Spleen (tissue), 11 donors: ENCODE measurements at regions not wholly inside any gene's neighbourhood (a gene's known extent, or its start where the extent isn't known, plus 50 kb on each side); places are given as distances from the start of the nearest gene placed in this dataset.

Experiments
- DNase-seq: peaks from one replicate; pipeline ENCODE4 v3.0.0-alpha.2; 2020
- H3K27ac ChIP-seq, 8 donors: fragments of 200-600 bp; sonication (generic) in 7 of 8; 1 replicate in 4 of 8; 2 replicates in 4 of 8; pipeline versions ENCODE4 v1.5.0 to v1.8.0; 2016 to 2021; ENCODE audit warnings: inconsistent platforms in 4 of 8, mild to moderate bottlenecking in 4 of 8, moderate library complexity in 1 of 8
- H3K27me3 ChIP-seq, 7 donors: fragments of 200-600 bp; sonication (generic) in 6 of 7; replicated peaks in 1 of 7; 1 replicate in 4 of 7; 2 replicates in 3 of 7; pipeline versions ENCODE4 v1.5.0 to v1.8.0; 2016 to 2021; ENCODE audit warnings: inconsistent platforms in 3 of 7, mild to moderate bottlenecking in 1 of 7
- H3K36me3 ChIP-seq, 6 donors: fragments of 200-600 bp; sonication (generic) in 5 of 6; 1 replicate in 4 of 6; 2 replicates in 2 of 6; pipeline versions ENCODE4 v1.5.0 to v1.8.0; 2016 to 2021; ENCODE audit warnings: inconsistent platforms in 2 of 6
- H3K4me1 ChIP-seq, 6 donors: fragments of 200-600 bp; sonication (generic) in 5 of 6; 1 replicate in 3 of 6; 2 replicates in 3 of 6; pipeline versions ENCODE4 v1.5.0 to v1.8.0; 2016 to 2021; ENCODE audit warnings: inconsistent platforms in 3 of 6
- H3K4me3 ChIP-seq, 8 donors: fragments of 200-600 bp; sonication (generic) in 7 of 8; 1 replicate in 4 of 8; 2 replicates in 4 of 8; pipeline versions ENCODE4 v1.5.0 to v1.8.0; 2016 to 2021; ENCODE audit warnings: inconsistent platforms in 4 of 8, mild to moderate bottlenecking in 4 of 8, moderate library complexity in 2 of 8
- H3K9me3 ChIP-seq, 8 donors: fragments of 200-600 bp; sonication (generic) in 7 of 8; 1 replicate in 4 of 8; 2 replicates in 4 of 8; pipeline versions ENCODE4 v1.5.0 to v1.8.0; 2016 to 2021; ENCODE audit warnings: inconsistent platforms in 4 of 8
- POLR2A ChIP-seq, 3 donors: fragments of 450-650 bp; IDR thresholded peaks; one replicate each; pipeline ENCODE4 v1.5.1; 2017; ENCODE audit warnings: antibody characterized with exemption in 3 of 3, mild to moderate bottlenecking in 1 of 3
- POLR2AphosphoS5 ChIP-seq, 3 donors: sonication (generic); formaldehyde crosslinking; IDR thresholded peaks; one replicate each; pipeline ENCODE4 v1.5.1; 2017; ENCODE audit warnings: antibody characterized with exemption in 3 of 3
- WGBS, 5 donors: extraction: QIAGEN DNeasy Blood & Tissue Kit in 3 of 5; methylation state at CpG; one replicate each; pipeline versions ENCODE4 v1.1.5 to v1.1.7; 2013 to 2018; 5-methylcytosine and 5-hydroxymethylcytosine counted together
- intact Hi-C: fragments of 100-400 bp; cut with DNase I; formaldehyde crosslinking; loops from one replicate; pipeline ENCODE4 v1.15.0; 2023; ENCODE audit warnings: low total_unique reads
- TF ChIP-seq, protein P1 (sequence below), 11 experiments: fragments of 200-600 bp in 7 of 11; fragments of 450-650 bp in 4 of 11; sonication (generic) in 4 of 11; IDR thresholded peaks in 8 of 11; conservative IDR thresholded peaks in 3 of 11; 1 replicate in 7 of 11; 2 replicates in 4 of 11; pipeline versions ENCODE4 v1.4.0 to v1.8.0; 2016 to 2021; ENCODE audit warnings: antibody characterized with exemption in 11 of 11, inconsistent platforms in 4 of 11, mild to moderate bottlenecking in 1 of 11
- donor health status: healthy with polysubstance abuse.
- donor health status: DM: no; HTN: no; CAD: no; lungs with moderate emphysema.
- donor health status: DM: no; HTN: no; CAD: no.
- donor health status: Bipolar disorder and iron deficiency.
- donor health status: healthy.
- donor health status: DM: no; HTN: no; CAD: no.
- donor health status: DM: yes; HTN: yes; CAD: no.

DNA sequence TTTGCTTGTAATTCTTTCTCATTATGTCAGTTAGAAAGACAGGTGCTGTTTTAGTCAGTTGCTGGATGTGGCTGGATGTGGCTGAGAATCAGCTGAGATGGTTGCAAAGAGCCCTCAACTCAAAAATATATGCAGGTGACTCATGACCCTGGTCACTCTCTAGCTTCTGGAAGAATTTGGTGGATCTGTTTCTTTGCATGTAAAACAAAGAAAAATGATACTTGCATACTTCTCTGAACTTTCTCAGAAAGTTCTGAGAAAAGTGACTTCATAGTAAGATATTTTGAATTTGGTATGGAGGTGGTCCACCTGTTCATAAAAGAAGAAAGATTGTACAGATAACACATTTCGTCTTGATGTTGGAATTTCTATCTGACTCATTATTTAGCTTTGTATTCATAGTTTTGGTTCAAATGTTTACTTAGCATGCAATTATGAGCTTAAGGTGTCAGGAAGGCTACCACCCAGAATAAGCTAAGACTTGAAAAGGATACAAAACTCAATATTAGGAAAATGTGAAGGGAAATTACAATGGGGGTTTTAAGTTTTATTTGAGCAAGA is 163.2 kb upstream of the OLIG3 start:
- Histone ChIP-seq H3K27me3 (no peaks in the 10 kb centered on the region), H3K36me3 (no peaks in the 10 kb centered on the region), H3K27ac (no peak overlapping the region), H3K4me1 (no peaks in the 10 kb centered on the region), H3K9me3 (peaks cover 0 to 48% (median 37%) of the 10 kb centered on the region in 8 donors), H3K4me3 (no peak overlapping the region)
- TF ChIP-seq, protein P1, sequence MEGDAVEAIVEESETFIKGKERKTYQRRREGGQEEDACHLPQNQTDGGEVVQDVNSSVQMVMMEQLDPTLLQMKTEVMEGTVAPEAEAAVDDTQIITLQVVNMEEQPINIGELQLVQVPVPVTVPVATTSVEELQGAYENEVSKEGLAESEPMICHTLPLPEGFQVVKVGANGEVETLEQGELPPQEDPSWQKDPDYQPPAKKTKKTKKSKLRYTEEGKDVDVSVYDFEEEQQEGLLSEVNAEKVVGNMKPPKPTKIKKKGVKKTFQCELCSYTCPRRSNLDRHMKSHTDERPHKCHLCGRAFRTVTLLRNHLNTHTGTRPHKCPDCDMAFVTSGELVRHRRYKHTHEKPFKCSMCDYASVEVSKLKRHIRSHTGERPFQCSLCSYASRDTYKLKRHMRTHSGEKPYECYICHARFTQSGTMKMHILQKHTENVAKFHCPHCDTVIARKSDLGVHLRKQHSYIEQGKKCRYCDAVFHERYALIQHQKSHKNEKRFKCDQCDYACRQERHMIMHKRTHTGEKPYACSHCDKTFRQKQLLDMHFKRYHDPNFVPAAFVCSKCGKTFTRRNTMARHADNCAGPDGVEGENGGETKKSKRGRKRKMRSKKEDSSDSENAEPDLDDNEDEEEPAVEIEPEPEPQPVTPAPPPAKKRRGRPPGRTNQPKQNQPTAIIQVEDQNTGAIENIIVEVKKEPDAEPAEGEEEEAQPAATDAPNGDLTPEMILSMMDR (IDR thresholded peaks at IDR 0.05 in 8 of 11, conservative IDR thresholded peaks at IDR 0.05 in 3 of 11) = no peak
- TF ChIP-seq POLR2A (IDR thresholded peaks at IDR 0.05) (no peak), POLR2AphosphoS5 (IDR thresholded peaks at IDR 0.05) (no peak)
- WGBS, 5 donors = 65 to 76% (median 74%) methylated on average over 1 of the region's 1 CpG
- intact Hi-C loops = no loop called here
- no peak for DNase-seq

DNA sequence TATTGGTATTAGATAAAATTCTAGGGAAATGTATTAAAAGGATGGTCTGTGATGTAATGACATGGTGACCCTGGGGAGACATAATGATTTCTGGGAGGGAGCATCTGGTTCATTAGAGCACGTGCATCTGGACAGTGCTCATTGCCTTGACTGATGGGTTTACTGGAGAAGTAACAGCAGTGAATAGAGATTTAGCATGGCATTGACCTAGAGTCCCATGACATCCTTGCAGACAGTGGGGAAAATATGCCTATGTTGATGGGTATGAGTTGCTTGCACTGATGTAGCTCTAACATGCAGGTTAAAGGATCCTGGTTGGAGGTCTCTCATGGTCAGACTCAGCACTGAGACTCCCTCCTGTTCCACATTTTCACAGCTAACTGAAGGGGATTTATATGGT is 164.1 kb upstream of the OLIG3 start:
- WGBS, 5 donors = 41 to 86% (median 78%) methylated on average over 1 of the region's 1 CpG
- H3K36me3 ChIP-seq = no peaks in the 10 kb centered on the region
- TF ChIP-seq POLR2AphosphoS5 (IDR thresholded peaks at IDR 0.05) (no peak), POLR2A (IDR thresholded peaks at IDR 0.05) (no peak)
- TF ChIP-seq, protein P1 (IDR thresholded peaks at IDR 0.05 in 8 of 11, conservative IDR thresholded peaks at IDR 0.05 in 3 of 11) = no peak
- intact Hi-C loops = no loop called here
- no peak overlapping the region for H3K27ac ChIP-seq
- peaks cover 0 to 40% (median 29%) of the 10 kb centered on the region in 8 donors for H3K9me3 ChIP-seq
- H3K4me3 ChIP-seq = no peak overlapping the region
- no peaks in the 10 kb centered on the region for H3K27me3 ChIP-seq
- DNase-seq = no peak
- H3K4me1 ChIP-seq = no peaks in the 10 kb centered on the region

DNA sequence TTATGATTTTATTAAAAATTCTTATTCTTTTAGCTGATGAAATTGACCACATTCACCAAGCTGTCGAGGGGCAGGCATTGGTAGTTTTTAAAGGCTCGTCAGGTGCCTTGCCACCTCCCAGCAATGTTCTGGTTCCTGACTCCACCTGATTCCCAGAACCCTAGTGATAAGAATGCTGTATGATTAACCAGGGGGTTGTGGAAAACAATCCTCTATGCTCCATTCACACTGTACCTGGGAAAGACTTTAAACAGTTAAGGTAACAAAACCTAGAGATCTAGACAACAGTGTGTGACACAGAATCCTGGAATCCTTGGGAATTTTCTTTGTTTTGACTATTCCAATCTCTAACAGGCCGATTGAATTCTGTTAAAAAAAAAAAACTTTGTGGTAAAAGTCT is 165.7 kb upstream of the OLIG3 start:
- TF ChIP-seq POLR2A (IDR thresholded peaks at IDR 0.05) (no peak), POLR2AphosphoS5 (IDR thresholded peaks at IDR 0.05) (no peak)
- TF ChIP-seq, protein P1 (IDR thresholded peaks at IDR 0.05 in 8 of 11, conservative IDR thresholded peaks at IDR 0.05 in 3 of 11) = no peak
- H3K9me3 ChIP-seq = peaks cover 0 to 24% (median 13%) of the 10 kb centered on the region in 8 donors
- no peaks in the 10 kb centered on the region for H3K36me3 ChIP-seq
- H3K4me3 ChIP-seq = no peak overlapping the region
- no peaks in the 10 kb centered on the region for H3K27me3 ChIP-seq
- H3K27ac ChIP-seq = no peak overlapping the region
- no peak for DNase-seq
- no peaks in the 10 kb centered on the region for H3K4me1 ChIP-seq
- 74 to 92% (median 77%) methylated on average over 3 of the region's 3 CpGs for WGBS, 5 donors
- intact Hi-C loops = no loop called here

DNA sequence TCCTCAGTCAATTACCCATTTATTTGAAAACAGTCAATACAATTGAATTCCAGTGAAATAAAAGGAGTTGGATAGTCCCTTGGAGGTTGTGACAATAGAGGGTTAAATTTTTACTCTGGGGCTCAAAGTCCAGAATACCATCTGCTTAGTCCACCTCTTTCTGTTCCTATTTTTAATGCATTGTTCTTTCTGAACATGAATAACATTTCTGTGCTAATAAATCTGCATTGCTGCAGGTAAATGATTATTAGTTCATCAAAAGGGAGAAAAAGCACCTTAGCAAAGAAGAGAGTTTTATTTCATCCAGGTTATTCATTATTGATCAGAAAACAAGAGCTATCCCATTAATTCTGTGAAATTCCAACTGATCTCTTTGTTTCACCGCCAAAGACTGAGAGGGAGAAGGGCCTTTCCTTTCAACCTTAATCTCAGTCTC is 166.1 kb upstream of the OLIG3 start:
- H3K9me3 ChIP-seq = peaks cover 0 to 19% (median 9%) of the 10 kb centered on the region in 8 donors
- no peak for DNase-seq
- 91 to 97% (median 94%) methylated on average over 1 of the region's 1 CpG for WGBS, 5 donors
- H3K36me3 ChIP-seq = no peaks in the 10 kb centered on the region
- intact Hi-C loops = no loop called here
- H3K4me3 ChIP-seq = no peak overlapping the region
- H3K27me3 ChIP-seq = no peaks in the 10 kb centered on the region
- TF ChIP-seq POLR2A (IDR thresholded peaks at IDR 0.05) (no peak), POLR2AphosphoS5 (IDR thresholded peaks at IDR 0.05) (no peak)
- TF ChIP-seq, protein P1 (IDR thresholded peaks at IDR 0.05 in 8 of 11, conservative IDR thresholded peaks at IDR 0.05 in 3 of 11) = no peak
- no peaks in the 10 kb centered on the region for H3K4me1 ChIP-seq
- no peak overlapping the region for H3K27ac ChIP-seq
